GM19351 (cell line): ENCODE measurements at regions not wholly inside any gene's neighbourhood (a gene's known extent, or its start where the extent isn't known, plus 50 kb on each side); places are given as distances from the start of the nearest gene placed in this dataset.

ENCODE experiments used
- ATAC-seq: cut with Tn5 transposase; IDR thresholded peaks from one replicate; pipeline ENCODE4 v1.9.1; 2021; ENCODE audit warnings: mild to moderate bottlenecking, moderate library complexity; ENCODE audit not compliant: unreplicated experiment

DNA sequence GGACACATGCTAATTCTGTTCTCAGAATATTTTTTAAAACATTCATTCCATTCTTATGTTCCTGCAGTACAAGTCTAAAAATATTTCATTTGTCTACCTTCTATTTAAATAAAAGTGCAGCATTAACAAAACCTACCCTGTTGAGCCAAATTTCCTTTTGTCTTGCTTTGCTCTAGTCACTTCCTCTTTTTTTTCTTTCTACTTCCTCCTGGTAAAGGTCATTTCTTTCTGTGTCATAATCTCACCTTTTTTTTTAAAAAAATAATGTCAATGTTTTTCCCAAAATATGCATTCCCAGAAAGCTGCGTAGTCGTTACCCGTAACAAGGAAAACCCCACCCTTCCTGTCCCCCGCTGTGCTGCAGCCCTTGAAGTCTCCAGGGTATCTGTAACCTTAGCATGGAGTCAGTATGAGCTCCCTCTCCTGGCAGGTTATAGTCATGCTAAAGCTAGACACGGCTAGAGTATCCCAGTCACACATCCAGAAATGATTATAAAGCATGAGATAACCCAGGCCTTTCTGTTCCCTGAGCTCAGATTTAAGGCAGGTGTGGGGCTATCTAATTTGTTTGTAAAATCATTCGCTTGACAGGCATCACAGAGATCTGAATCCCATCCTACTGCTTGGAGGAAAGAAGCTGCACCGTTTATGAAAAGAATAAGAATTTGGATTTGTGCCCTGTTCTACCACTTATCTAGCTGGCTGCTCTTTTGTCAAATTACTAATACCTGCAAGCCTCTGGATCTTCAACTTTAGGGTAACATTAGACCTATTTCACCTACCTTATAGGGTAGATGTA, 51.1 kb upstream of the EED start:
- peak; percentile 95 for ATAC-seq

DNA sequence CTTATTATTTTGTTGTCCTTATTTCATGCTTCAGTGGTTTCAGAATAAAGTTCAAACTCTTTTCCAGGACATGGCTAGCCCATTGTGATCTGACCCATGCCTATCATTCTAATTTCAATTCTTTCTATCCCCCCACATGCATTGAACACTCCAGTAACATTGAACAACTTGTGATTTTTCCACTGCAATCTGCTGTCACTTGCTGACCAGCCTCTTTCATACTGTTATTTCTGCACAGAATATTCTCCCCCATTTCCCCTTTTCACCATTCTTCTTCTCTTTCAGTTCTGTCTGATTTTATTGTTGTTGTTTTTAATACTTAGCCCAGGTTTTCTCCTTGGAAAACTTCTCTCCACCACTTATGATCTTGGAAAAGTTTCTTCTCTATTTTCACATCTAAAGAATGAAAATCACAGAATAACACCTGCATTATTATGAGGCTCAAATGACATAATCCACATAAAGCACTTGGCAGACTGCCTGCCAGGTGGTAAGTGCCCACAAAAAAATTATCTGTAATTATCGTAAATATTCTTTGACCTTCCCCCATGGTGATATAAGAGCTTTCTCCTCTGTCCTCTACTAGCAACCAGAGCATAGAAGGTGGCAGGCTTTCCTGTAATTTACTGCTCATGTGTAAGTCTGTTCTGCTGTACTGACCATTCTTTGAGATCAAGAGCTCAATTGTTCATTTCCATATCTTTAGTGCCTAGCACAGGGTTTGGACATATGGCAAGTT, 51.9 kb upstream of the EED start:
- ATAC-seq = peak; percentile 18

DNA sequence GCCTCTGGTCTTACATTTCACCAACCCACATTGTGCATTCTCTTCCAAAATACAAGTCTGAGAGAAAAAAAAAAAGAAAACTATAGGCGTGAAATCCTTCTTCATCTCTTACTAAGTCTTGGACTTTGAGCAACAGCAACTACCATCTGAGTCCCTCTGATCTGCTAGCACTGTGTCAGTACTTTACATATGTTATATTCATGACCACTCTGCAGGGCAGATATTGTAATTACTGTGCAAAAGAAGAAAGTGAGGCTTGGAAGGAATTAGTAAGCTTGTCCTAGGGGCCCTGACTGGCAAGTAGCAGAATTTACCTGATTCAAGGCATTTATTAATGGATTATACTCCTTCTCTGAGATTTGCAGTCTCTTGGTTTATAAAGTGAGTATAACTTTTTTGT, 52.7 kb upstream of the EED start:
- no peak for ATAC-seq

DNA sequence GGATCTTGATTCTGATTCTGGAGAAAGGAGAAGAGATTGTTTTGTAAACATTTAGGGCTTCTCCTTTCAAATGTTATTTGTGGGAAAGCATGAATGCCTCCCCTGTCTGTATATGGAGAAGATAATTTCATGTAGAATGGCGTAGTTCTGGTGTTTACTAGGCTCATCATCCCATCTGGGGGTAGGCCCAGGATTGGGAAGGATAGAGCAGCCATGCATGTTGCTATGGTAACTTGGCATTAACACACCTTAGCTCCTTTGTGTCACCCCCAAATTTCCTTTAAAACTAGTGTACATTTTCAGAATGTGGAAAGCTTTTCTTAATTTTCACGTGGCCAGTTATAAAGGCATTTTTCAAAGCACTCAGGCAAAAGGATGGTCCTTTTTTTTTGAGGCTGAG, 57.5 kb upstream of the EED start:
- no peak for ATAC-seq

DNA sequence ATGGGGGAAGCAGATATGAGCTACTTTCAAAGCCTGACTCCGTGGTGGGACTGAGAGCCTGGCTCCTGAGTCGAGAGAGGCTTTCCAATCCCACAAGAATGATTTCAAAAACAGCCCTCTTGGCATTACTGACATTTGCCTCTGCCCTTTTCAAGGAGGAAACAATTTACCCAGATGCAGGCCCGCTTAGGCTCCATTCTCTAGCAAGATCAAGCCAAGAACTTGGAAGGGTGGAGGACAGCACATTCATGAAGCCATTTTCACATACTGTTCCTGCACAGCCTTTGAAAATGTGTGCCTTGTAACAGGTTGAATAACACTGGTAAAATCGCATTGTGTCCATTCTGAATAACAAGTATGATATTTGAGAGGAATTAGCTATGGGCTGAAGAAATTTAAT, 58.2 kb upstream of the EED start:
- ATAC-seq = no peak

DNA sequence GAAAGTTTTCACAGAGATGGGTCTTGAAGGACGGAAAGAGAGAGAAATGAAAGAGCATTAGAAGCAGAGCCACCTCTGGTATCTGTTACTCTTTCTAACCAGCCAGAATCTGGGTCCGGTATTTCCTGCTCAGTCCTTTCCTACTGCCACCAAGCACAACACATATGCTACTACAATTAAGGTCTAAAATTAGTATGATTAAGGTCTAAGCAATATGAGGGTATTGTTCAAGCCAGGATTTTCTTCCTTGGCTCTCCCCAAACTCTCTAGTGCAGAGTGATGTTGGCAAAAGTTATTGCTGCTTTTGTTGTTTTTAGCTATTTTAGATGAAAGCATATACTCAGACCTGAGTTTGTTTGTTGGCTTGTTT, 59.2 kb upstream of the EED start:
- ATAC-seq = no peak

DNA sequence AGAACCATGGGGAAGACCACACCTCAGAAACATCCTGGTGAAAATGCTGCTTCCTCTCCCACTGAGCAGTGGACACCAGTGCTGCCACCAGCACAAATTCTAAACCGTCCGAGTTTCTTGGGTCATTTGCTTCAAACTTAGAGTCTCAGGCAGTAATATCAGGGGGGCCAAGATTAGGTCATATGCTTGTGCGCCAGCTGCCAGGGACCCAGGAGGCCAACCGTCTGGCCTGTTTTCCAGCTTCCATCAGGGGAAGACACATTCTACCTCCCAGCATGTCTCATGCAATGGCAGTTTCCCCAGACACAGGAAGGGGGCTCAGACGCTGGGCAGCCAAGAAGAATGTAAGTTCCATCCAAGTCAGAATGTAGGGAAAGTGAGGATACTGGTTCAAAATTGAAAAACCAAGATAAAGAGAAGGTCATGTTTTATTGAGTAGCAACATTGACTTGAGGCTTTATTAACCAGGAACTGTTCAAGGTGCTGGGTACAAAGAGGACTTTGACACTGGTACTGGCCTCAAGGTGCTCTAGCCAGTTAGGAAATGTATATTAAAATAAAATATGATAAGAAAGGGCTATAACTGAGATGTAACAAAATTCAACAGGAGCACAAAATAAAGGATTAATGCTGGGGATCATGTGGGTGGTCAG, 59.7 kb upstream of the EED start:
- ATAC-seq = no peak

DNA sequence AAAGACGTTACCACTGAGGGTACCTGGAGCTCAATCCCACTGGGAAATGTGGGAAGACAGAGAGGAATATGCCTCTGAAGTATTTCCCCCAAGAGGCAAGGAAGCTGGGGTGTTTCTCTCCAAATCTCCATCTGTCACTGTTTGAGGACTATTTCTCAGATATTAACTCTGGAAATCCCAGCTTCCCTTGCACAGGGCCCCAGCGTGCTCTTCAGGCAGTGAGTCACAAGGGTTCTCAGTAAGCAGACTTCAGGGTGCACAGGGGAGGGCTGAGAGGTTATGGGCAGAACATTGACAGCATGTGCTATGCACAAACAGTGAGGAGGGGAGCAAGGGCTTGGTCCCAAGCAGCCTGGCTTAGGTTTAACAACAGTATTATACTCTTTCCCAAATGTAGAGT, 60.9 kb upstream of the EED start:
- peak; percentile 43 for ATAC-seq

DNA sequence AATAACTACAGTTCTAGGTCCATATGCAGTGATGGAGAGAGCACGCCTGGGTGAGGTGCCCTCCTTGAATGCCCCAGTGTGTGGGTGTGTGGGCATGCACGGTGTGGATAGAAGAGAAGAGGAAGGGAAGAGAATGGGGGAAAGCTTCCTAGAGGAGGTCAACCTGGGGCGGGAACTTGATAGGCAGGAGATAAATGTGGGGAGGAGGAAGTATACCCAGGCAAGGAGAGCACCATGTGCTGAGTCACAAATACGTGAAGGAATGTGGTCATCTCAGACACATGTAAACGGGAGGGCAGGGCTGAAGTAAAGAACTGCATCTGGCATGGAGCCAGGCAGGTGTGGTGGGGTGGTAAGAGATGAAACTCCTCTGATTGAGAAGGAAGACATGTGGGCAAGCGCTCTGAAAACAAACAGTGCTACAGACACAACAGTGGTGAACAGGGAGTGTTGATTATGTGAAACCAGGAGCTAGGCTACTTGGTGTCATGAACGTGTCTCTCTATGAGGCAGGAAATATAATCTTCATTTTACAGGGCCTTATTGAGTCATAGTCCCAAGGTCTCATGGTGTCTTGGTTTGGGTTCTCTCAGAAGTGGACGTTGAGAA, 61.5 kb upstream of the EED start:
- peak; percentile 64 for ATAC-seq

DNA sequence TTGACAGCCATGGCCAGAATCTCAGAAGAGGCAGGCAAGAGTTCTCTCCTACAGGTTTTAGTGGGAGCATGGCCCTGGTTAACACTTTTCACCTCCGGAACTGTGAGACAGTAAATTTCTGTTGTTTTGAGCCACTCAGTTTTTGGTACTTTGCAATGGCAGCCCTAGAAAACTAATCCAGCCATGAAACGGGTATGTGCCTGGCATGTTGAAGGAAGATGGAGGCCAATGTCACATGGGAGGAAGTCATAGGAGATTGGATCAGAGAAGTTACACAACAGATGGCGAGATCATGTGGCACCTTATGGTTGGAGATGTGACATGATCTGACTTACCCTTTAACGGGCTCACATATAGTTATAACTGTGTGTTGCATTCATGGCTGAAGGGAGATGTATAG, 63.2 kb upstream of the EED start:
- ATAC-seq = no peak

DNA sequence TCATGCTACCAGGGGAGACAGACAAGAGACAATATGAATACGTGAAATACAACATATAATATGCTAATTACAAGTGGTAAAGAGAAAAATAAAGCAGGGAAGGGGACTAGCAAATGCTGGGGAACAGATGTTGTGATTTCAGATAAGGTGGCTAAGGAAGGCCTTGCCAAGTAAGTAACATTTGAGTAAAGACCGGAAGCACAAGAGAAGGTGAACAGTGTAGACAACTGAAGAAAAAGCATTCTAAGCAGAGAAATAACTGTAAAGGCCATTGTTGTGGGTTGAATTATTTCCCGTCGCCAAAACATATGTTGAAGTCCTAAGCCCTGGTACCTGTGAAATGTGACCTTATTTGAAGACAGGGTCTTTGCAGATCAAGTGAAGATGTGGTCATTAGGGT, 63.7 kb upstream of the EED start:
- ATAC-seq = no peak

DNA sequence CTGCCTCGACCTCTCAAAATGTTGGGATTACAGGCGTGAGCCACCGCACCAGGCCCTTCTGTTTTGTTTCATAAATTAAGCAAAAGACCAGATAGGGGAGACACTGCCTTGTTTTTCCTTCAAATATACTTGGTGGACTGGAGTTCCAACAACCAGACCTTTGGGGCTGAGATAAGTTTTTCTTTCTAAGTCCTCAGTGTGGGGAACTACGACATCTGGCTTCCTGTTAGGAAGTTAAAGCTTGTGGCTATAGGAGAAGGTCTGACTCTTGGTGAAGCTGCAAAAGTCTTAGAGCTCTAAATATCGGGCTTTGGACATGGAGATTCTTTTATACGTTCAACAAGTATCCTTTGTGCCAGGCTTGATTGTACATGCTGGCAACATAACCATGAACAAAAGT, 64.1 kb upstream of the EED start:
- ATAC-seq = no peak

DNA sequence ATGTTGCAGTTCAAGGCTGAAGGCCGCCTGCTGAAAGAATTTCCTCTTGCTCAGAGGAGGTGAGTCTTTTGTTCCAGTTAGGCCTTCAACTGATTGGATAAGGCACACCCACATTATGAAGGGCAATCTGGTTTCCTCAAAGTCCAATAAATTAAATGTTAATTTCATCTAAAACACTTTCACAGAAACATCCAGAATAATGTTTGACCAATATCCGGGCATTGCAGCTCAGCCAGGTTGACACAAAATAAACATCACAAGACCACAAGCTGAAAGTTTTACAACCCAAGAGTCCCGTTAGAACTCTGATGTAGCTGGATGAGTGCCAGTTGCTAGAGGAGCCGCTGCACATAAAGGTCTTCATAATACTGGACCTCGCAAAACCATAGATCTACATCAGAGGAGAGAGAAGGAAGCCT, 64.9 kb upstream of the EED start:
- ATAC-seq = no peak

DNA sequence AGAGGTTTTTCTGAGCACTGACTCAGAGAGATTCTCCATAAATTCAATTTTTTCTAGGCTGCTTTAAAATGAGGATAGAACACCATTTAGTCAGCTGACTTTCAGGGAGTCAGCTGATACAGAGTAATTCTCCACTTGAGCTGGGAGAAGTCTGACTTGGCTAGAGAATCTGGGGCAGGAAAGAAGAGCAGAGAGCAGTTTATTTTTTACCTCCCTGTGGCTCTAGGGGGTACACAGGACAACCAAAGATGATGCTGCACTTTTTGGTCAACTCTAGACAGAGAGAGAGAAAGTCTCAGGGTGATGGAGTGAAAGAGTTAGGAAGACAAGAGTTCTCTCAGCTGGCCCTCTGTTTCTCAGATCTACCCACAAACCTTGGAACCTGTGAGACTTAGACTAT, 67.3 kb upstream of the EED start:
- no peak for ATAC-seq

DNA sequence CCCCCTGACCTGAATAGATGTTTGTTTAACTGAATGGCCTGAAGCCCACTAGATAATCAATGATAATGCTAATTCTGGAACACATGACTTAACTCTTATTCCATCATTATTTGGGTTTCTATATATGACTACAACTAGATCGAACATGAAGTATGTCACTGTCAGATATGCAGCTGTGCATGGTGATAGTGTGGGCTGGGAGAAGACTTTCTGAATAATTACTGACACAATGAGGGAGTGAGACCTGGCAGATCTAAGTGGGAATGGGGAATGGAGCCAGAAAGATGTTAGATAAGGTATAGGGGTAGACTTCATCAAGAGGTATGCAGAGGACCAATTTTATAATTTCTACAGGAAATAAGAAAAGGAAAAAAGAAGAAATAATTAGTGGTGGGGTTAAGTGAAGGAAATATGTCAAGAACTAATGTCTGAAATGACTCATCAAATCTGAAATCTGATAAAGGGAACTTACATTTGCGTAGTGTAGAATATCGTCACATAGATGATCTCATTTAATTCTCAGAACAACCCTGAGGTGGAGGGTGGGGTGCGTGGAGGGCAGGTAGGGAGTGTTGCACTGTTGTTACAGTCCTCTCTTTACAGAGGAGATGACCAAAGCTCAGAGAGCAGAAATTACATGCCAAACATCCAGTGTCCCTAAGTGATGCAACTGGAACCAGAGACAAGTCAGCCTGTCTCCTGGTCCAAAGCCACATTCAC, 68.2 kb upstream of the EED start:
- ATAC-seq = peak; percentile 85

DNA sequence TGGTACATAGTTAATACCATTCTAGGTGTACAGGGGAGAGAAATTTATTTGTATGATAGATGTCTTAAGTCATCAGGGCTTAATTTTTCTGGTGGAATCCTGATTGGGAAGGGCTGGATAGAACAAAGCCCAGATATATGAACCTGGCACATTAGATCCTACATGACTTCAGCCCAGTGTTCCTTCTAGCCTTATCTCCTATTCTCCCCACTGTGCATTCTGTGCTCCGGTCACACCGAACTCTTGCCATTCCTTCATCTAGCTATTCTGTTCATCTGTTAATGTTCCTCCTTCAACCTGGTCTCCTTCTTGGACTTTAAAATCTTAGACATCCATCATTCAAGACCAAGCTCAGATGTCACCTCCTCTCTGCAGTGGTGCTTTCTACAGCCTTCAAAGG, 68.9 kb upstream of the EED start:
- no peak for ATAC-seq

DNA sequence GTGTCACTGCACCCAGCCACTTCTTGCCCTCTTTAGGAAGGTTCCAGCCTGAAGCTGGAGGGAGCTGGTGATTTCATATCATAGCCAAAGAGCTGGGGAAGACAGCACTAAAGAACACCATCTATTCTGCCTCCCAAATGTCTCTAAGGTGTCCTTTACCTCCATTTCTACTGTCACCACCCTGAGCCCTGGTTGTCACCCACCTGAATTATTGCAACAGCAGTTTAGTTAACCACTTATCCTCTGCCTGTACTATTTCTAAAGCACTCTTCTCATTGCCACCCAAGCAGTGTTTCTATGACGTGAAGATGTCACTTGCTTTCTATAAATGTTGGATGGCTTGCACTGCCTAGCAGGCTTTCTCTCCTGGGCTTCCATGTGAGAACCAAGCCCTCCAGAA, 69.4 kb upstream of the EED start:
- ATAC-seq = no peak

DNA sequence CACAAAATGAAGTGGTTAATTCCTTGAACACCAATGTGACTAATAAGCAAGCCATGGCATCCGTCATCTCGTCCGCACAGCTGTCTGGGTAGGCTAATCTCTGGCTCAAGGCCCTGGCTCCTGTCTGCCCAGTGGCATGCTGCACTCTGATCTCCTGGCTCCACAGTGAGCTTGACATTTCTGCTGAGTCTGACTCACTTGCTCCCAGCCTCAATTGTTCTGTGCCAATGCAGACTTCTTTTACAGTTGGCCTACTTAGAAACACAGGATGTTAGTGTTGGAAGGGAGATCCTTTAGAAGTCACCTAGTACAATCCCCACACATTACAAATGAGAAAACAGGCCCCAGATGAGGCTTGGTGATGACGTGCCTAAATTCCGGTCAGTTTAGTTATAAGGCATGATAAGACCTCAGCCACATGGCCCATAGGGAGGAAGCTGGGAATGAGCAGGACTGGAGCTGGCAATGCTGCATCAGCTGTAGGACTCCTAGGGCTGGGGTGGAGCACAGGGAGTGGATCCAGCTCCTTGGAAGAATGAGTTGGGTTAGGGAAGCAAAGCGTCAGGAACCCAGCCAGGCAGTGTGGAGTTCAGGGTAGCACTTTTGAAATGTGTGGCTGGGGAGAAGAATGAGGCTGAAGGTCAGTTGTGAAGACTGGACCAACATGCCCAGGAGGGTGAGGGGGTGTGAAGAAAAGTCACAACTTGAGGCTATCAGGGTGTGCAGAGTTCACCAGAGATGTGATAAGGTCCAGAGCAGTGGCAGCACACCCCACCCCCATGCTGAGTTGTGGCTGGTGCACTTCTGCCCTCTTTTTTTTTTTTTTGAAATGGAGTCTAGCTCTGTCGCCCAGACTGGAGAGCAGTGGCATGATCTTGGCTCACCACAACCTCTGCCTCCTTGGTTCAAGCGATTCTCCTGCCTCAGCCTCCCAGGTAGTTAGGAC, 70.2 kb upstream of the EED start:
- ATAC-seq = no peak

DNA sequence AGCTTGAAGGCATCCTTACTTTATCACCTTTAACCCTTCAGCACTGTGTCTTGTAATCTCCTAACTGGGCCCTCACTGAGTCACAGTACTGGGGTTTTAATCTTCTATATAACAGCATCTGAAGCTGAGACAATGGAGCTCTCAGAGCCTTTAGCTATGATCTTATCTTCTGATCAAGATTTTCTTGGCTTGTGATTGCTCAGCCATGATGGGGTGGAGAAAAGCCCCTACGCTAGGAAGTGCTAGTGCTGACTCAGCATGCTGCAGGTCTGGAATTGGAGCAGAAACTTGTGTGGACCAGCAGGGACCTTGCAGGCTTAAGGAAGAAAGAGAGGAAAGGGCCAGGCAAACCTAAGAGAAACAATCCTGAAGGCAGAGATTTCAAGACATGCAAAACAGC, 71.7 kb upstream of the EED start:
- no peak for ATAC-seq

DNA sequence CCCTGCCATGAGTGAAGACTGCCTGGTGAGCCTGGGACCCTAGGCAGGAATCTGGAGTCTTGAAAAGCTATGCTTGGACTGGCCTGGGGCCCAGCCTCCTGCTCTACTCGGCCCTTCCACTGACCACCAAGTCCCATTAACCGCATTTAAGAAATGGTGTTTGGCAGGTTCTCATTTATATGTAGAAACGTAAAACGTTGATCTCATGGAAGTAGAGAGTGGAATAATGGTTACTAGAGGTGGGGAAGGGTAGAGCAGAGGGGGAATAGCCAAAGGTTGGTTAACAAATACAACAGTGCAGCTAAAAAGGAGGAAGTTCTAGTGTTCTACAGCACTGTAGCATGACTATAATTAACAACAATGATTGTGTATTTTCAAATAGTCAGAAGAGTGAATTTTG, 72.9 kb upstream of the EED start:
- no peak for ATAC-seq
